NCI-H2029 (cell line): ENCODE measurements at regions not wholly inside any gene's neighbourhood (a gene's known extent, or its start where the extent isn't known, plus 50 kb on each side); places are given as distances from the start of the nearest gene placed in this dataset.
A peak's percentile ranks its signal among the peaks of the same experiment; 100 is the strongest.
"Not testable (repeated sequence)": the region's sequence is repeated elsewhere in the genome, so short reads cannot be mapped to it uniquely, and the experiment has no call there.

Experiments
- DNase-seq: peaks from one replicate; lab custom pipeline; 2025; lab: John Stamatoyannopoulos, UW

DNA sequence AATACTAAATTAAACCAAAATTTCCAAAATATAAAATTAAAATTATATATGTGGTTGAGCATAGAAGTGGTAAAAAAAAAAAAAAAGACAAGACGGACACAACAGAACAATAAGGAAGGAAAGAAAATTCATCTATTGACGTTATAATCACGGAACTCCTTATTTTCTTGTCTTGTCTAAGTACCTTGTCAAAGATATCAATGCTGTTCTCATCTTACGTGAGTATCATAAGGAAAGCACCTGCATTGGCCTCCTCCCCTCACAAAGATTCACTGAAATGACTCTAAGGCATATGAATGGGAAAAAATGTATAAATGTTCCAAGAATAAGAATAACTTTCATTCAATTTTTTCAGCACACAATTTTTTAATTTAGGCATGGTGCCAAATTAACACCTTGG is 135.4 kb downstream of the PPP1R3A start:
- DNase-seq = no peak

DNA sequence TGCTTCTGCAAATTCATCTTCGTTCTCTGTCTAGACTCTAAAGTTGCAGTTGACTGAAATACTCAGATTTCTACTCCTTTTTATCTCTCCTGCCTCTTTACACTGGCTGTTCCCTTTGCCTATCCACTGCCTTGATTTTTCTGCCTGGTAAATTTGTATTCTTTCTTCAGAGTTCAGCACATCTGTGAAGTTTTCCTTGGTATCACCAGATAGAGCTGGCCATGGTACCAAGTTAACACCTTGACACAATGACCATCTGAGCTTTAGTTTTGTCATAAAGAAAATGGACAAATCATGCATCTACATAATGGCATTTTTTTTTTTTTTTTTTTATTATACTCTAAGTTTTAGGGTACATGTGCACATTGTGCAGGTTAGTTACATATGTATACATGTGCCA is 143.0 kb downstream of the PPP1R3A start:
- no peak for DNase-seq

DNA sequence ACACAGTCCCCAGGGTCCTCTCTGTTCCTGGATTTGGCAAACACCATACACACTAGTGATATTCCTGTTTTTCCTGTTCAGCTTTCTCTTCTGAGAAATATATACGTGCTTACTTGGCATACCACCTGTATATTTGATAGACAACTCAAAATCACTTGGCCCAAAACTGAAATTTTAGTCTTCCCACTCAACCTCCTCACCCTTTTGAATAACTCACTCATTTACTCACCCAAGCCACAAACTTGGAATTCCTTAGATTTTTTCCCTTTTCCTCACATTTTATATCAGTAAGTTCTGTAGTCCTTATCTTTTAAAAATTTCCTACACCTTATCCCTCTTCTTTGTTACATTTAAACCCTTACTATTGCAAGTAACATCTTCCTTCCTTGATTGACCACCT is 143.4 kb downstream of the PPP1R3A start:
- DNase-seq = no peak

DNA sequence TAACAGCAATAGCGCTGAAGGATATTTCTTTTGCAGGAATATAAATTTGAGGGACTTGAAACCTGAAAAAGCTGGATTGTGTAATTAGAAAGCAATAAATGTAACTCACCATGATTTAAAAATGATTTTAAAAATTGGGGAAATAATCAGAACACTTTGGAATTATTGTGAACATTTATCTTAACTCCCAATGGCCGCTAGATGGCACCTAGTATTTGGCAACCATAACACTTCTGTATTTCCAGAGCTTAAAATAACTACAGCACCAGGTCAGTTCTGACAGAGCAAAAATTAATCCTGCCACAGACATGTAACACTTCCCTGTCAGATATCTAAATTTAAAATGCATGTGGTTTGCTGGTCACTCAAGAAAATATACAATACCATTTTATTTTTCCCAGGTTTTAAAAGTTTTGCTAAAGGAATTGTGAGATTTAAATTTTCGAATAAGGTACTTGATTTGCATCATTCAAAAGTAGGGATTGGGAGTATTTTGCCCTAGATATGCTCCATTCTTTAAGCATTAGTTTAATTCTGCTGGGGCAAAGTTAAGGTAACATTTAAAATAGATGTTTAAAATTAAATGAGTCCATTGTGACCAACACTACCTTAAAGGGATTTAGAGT is 144.5 kb downstream of the PPP1R3A start:
- no peak for DNase-seq

DNA sequence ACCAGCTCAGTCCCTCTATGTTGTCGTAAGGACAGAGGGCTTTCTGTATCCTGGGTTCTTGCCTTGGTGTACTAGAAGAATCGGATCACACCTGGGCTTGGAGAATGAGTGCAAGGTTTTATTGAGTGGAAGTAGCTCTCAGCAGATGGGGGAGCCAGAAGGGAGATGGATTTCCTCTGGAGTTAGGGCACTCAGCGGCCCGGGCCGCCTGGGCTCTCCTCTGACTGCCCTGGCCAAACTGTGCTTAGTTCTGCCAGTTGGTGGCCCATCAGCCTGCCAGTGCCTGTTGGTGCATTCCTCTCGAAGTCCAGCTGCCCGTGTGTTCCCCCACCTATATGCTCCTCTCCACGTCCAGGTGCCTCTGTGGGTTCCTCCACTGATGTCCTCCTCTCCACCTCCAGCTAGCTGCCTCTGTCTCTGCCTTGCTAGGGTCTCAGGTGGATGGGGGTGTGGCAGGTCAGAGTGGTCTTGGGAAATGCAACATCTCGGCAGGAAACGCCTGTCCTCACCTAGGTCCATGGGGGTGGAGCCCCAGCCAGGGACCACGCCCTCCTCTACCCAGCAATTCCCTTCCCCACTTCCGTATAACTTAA is 148.6 kb downstream of the PPP1R3A start:
- no peak for DNase-seq

DNA sequence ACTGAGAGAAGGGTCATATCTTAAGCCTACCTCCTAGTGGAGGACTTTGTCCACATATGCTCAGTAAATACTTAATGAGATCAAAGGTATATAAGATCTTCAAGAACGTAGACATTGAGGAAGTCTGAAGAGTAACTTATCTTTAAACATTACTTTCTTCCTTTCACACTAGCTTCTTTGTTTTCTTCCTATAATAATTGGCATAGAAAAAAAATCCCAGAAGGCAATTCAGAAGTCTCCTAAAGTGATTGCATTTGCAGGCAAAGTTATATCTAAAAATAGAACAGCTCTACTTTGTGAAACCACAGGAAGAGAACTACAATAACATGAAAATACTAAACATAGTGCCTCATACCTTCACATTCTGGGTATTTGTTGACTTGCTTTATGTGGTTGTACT is 150.4 kb downstream of the PPP1R3A start:
- no peak for DNase-seq

DNA sequence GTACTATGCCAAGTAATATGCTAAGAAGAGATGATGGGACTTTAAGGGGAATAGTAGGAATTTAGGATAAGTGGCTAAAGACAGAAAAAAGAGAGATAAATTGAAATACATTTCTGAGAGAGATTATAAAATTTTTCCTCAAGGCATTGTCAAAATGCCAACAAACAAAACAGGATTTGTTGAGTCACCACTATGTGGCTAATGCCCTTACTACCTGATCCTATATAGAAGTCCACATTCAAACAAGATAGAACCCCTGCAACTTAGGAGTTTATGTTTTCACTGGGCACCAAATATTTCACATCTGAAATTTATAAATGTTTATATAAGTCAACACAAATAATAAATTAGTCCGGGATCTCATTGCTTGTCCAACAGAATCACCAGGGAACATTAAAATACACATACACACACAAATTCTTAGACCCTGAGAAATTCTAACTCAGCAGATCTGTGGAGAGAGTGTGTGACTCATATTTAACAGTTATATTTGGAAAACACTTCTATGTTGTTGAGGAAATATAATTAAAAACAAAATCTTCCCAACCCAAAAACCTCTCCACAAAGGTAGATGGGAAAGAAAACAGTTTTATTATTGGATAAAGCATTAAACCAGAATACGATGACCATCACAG is 154.3 kb downstream of the PPP1R3A start:
- no peak for DNase-seq

DNA sequence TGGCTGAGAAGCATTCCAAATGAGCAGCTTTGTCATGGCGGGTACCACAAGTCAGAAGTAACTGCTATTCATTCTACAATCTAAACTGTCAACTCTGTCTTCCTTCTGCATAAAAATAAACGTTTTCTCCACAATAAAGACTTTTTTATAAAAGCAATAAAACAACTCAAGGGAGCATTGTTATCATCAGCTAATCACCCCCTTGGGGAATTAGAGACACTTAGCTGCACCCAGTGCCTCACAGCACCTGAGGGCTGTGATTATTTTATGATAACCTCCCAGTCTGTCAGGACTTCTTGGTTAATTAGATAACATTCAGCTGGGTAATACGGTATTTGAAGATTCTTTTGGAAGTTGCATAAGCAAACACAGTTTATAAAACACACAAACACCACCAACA is 155.6 kb downstream of the PPP1R3A start:
- DNase-seq = no peak

DNA sequence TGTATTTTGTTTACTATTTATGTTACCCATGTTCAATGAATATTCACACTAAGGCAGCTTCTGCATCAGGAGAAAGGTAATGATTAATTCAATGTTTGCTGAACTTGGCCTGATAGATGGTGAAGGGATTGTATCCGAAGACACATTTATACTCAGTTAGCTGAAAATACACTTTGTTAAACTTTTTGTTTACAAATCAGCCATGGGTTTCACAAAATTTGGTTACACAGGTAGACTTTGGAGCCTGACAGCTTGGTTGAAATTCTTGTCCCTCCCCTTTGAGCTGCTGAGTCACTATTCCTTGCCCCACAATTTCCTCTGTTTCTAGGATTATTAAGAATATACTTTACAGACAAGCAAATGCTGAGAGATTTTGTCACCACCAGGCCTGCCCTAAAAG is 162.6 kb downstream of the PPP1R3A start:
- no peak for DNase-seq

DNA sequence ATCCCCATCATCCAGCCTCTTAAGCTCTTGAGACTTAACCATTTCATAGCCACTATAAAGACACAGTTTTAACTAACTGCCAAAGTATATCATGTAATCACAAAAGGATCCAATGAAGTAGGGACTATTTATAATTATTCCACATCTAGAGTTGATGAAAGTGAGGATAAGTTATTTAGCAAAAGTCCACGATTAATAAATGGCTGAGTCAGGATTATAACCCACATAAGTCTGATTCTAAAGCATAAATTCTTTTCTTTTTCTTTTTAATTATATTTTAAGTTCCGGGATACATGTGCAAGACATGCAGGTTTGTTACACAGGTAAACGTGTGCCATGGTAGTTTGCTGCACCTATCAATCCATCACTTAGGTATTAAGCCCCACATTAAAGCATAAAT is 166.1 kb downstream of the PPP1R3A start:
- DNase-seq = no peak

DNA sequence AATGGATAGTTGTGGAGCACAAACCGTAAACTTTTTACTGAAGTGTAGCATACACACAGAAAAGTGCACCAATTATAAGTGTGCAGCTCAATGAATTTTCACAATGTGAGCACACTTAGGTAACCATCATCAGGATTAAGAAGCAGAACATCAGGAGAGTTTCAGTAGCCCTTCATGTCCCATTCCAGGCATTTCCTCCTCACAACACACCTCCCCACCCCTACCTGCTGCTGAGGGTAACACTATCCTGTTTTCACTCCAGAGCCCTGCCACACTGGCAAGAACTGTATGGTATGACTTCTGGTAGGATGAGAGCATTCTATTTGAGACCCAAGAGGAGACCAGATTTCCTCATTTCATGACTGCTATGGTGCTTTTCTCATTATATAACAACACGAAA is 166.5 kb downstream of the PPP1R3A start:
- no peak for DNase-seq

DNA sequence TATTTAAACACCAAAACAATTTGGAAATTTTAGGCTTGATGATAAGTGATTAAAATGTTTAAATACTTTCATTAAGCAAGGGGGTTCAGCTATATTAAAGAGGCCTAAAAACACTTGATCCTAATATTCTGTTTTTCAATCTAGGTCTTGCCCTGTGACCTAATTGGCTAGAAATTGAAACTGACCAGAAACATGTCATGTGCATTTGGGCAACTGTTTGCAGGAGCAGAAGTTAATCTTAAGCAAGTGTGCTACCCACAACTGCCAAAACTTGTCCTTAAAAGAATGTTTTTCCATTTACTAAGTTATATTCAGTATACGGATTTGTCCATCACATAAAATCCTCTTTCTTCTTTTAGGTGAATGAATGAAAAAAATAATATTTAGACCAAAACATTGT is 167.3 kb downstream of the PPP1R3A start:
- no peak for DNase-seq

DNA sequence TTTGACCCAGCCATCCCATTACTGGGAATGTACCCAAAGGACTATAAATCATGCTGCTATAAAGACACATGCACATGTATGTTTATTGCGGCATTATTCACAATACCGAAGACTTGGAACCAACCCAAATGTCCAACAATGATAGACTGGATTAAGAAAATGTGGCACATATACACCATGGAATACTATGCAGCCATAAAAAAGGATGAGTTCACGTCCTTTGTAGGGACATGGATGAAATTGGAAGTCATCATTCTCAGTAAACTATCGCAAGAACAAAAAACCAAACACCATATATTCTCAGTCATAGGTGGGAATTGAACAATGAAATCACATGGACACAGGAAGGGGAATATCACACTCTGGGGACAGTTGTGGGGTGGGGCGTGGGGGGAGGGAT is 170.4 kb downstream of the PPP1R3A start:
- not testable (repeated sequence) for DNase-seq

DNA sequence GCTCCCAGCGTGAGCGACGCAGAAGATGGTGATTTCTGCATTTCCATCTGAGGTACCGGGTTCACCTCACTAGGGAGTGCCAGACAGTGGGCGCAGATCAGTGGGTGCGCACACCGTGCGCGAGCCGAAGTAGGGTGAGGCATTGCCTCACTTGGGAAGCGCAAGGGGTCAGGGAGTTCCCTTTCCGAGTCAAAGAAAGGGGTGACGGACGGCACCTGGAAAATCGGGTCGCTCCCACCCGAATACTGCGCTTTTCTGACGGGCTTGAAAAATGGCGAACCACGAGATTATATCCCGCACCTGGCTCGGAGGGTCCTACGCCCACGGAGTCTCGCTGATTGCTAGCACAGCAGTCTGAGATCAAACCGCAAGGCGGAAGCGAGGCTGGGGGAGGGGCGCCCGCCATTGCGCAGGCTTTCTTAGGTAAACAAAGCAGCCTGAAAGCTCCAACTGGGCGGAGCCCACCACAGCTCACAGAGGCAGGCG is 175.8 kb downstream of the PPP1R3A start:
- DNase-seq = peak; percentile 42

DNA sequence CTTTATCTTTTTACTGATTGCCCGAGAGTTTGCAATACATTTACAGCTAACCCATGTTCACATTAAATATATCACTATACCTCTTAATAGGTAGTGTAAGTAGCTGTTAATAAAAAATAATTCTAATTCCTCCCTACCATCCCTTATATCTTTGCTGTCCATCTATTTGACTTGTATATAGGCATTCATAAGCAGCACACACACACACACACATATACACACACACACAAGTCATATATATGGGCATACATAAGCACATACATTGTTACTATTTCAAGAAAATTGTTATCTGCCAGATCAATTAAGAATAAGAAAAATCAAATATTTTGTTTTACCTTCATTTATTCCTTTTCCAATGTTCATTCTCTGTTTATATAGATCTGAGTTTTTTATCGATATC is 176.4 kb downstream of the PPP1R3A start:
- no peak for DNase-seq

DNA sequence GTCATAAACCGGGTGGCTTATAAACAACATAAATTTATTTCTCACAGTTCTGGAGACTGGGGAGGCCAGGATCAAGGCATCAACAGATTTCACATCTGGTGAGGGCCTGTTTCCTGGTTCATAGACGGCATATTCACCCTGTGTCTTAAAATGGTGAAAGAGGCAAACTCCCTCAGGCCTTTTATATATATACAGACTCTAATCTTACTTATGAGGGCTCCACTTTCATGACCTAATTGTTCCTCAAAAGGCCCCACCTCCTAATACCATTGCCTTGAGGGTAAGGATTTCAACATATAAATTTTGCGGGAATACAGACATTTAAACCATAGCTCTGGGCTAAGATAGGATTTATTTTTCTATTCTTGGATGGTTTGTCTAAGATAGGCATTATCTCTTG is 187.2 kb downstream of the PPP1R3A start:
- DNase-seq = no peak

DNA sequence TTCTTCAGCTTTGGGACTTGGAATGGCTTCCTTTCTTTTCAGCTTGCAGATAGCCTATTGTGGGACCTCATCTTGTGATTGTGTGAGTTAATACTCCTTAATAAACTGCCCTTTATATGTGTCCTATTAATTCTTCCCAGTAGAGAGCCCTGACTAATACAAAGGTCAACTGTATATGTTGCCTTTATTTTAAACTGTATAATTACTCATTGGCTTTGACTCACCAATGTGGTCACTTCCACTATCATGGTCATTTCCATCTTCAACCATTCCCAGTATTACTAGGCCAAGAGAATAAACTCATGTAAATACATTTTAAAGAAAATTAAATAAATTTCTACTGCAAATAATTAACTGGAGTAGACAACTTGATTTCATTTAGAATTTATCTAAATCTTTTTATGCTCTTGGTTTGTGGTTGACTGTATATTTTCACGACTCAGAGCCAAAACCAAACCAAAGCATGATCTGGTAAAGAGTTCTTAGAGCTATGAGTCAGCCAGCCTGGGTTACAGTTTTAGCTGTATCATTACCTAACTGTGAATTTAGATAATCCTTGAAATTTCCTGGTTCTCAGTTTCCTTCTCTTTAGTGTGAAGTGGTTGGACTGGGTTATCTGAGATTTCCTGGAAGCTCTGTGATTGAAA is 188.4 kb downstream of the PPP1R3A start:
- DNase-seq = no peak

DNA sequence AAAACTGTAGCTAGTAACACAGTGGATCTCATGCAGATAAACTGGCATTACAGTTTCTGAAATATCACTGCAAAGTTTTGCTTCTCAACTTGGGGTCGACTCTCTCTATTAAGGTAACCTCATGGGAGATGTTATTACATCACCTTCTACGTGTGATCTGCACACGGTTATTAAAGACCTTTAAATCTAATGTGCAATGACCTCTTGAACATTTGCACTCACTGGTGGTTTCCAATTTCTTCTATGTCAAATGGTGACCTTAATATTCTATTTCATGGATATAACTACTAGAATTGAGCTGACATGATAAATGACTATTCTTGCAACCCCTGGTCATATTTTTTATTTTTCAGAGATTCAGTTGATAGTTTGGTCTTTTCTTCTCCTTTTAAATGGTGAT is 191.3 kb downstream of the PPP1R3A start:
- no peak for DNase-seq

DNA sequence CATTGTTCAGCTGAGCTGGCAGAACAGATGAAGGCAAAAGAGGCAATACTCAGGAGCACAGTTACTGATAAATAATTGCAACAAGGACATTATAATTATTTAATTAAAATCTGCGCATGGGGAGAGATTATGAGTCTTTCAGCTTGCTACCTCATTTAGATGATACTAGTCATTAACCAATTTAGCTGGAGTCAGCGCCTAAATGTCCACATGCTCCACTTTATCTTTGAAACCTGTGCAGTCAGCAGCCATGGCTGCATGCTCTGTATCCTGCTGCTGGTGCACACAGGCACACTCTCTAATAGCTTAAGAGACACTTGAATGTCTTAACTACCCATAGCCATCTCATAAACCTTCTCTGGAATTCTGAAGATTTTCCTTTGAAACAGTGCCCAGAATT is 196.8 kb downstream of the PPP1R3A start:
- no peak for DNase-seq

DNA sequence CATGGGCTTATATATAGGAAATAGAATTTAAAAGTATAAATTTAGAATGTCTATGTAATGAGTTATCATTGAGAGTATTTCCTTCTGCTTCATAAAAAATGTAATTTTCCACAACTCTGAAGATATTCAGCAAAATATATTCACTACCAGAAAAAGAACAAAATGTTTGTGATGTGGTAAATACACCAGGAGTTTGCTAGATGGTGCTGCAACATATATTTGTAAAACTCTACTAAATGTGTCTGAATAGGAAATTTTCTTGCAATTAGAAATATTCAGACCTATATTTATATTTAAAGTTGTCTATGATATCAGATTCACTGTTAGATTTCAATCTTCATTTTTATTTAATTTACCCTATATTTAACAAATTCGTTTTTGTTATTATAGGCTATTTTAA is 201.1 kb downstream of the PPP1R3A start:
- DNase-seq = no peak

DNA sequence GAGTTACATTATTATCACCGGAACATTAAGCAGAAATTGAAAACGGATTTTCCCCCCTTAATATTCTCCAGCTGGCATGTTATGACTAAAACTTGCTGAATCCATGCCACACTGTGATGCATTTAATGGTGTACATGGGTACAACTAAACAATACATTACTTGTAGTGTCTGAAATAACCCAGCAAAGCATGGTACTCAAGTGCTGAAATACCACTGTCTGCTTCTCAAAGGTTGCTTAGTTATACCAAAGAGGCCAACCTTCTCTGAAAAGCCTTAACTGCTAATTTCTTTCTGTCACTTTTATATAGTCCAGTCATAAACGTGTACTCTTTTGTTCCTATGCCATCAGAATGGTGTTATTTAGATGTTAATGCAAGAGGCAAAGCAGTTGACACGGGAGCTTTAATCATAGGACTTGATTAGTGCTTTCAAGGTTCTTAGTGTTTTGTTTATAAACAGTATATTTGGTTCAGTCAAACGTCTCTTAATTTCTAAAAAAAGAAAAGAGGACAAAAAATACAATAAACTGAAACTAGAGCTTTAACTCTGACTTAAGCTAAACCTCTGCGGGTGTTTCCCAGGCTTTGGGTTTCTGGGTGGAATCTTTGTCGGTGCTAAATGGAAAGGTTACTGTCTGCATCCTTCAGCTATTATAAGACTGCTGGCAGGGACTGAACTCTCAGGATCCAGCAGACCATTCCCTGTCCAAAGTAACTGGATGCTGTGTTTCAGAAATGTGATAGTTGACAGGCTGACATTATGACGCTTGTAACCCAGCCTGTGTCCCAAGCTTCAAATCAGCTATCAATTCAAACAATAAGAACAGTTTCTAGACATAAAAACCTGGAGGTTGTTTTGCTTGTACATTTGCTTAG is 202.6 kb downstream of the PPP1R3A start:
- no peak for DNase-seq

DNA sequence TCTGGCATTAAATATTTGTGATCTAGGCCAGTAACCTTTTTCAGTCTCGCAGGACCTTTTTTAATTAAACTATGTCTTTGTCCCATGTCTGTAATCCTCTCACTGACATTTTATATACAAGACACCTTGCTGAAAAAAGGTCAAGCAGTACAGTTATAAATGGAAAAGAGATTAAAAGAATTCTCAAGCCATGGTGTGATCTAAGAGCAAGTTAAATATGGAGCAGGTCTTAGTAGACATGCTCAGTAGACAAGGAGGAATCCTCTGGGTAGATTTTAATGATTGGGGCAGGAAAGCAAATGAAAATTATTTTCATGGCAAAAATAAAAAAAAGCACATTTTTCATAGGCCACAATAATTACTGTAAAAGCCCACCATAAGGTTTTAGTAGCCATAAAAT is 203.5 kb downstream of the PPP1R3A start:
- DNase-seq = no peak
